Muscle of leg (tissue), 3 donors: ENCODE measurements at regions not wholly inside any gene's neighbourhood (a gene's known extent, or its start where the extent isn't known, plus 50 kb on each side); places are given as distances from the start of the nearest gene placed in this dataset.

Experiments used
- DNase-seq: peaks from one replicate; pipeline ENCODE4 v3.0.0; 2013
- H3K27ac ChIP-seq: one replicate; pipeline ENCODE4 v1.5.1; 2013; ENCODE audit warnings: mild to moderate bottlenecking, low read length, control low read depth
- H3K27me3 ChIP-seq: one replicate; pipeline ENCODE4 v1.6.1; 2013; ENCODE audit warnings: low read length; ENCODE audit not compliant: control insufficient read depth, insufficient read depth
- H3K36me3 ChIP-seq: one replicate; pipeline ENCODE4 v1.6.1; 2013; ENCODE audit warnings: low read length; ENCODE audit not compliant: control insufficient read depth, insufficient read depth
- H3K4me1 ChIP-seq: one replicate; pipeline ENCODE4 v1.6.1; 2013; ENCODE audit warnings: low read length; ENCODE audit not compliant: control insufficient read depth, insufficient read depth
- H3K4me3 ChIP-seq: one replicate; pipeline ENCODE4 v1.5.1; 2013; ENCODE audit warnings: low read length, control low read depth
- H3K9me3 ChIP-seq: replicated peaks from 2 replicates; pipeline ENCODE4 v1.6.1; 2013; ENCODE audit warnings: low read depth, low read length; ENCODE audit not compliant: control insufficient read depth
- WGBS: methylation state at CpG from one replicate; pipeline ENCODE4 v1.1.5; 2013; ENCODE audit warnings: missing lambda C conversion rate; ENCODE audit not compliant: insufficient coverage; 5-methylcytosine and 5-hydroxymethylcytosine counted together

DNA sequence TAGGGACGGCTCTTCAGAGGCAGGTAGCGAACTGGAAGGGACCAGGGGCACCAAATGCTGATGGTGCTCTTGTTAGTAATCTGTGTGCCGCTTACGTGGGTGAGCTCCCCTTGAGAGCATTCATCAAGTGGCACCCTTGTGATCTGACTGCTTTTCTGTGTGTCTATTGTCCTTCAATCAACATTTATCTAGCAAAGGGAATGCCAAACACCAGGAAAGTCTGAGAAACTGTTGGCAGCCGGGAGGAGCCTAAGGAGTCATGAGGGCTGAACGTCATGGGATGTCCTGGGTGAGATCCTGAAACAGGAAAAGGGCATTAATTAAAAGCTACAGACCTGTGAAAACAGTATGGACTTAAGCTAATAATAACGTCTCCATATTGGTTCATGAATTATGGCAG is 733.1 kb downstream of the TYW1 start:
- no peaks in the 10 kb centered on the region for H3K4me1 ChIP-seq
- DNase-seq: no peak
- H3K9me3 ChIP-seq: no peaks in the 10 kb centered on the region
- H3K27me3 ChIP-seq: no peaks in the 10 kb centered on the region
- no peak overlapping the region for H3K4me3 ChIP-seq
- 70% methylated on average over 5 of the region's 7 CpGs for WGBS
- H3K36me3 ChIP-seq: no peaks in the 10 kb centered on the region
- H3K27ac ChIP-seq: no peak overlapping the region

DNA sequence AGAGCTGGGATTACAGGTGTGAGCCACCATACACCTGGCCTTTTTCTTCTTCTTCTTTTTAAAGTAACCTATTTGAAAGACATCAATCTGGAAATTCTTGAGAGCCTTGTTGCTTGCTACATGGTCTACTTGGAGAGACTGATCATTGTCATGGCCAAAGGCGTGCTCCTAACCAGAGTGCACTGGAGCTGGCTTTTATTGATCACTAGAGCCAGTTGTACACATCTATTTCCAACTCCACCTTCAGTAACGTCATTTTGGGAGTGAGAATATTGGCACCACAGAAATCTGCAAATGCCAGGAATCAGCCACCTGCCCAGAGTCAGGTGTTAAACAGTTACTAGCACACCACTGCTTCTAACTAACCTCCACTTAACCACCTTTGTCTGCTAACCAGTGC is 735.1 kb downstream of the TYW1 start:
- no peaks in the 10 kb centered on the region for H3K36me3 ChIP-seq
- DNase-seq: no peak
- H3K27me3 ChIP-seq: no peaks in the 10 kb centered on the region
- H3K9me3 ChIP-seq: no peaks in the 10 kb centered on the region
- H3K4me3 ChIP-seq: no peak overlapping the region
- 96% methylated on average over 2 of the region's 2 CpGs for WGBS
- no peaks in the 10 kb centered on the region for H3K4me1 ChIP-seq
- no peak overlapping the region for H3K27ac ChIP-seq

DNA sequence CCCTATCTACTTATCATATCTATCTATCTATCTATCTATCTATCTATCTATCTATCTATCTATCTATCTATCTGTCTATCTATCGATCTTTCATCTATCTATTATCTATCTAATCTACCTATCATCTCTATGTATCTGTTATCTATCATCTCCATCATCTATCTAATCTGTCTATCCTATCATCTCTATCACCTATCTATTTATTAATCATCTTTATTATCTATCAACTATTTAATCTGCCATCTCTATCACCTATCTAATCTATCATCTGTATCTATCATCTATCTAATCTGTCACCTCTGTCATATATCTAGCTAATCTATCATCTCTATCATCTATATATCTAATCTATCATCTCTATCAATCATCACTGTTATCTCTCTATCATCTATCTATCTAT is 736.3 kb downstream of the TYW1 start:
- Histone ChIP-seq H3K27ac (no peak overlapping the region), H3K9me3 (no peaks in the 10 kb centered on the region), H3K4me1 (no peaks in the 10 kb centered on the region), H3K36me3 (no peaks in the 10 kb centered on the region), H3K4me3 (no peak overlapping the region), H3K27me3 (no peaks in the 10 kb centered on the region)
- no peak for DNase-seq
- no CpG with 5 or more reads among the region's 1 CpG for WGBS

DNA sequence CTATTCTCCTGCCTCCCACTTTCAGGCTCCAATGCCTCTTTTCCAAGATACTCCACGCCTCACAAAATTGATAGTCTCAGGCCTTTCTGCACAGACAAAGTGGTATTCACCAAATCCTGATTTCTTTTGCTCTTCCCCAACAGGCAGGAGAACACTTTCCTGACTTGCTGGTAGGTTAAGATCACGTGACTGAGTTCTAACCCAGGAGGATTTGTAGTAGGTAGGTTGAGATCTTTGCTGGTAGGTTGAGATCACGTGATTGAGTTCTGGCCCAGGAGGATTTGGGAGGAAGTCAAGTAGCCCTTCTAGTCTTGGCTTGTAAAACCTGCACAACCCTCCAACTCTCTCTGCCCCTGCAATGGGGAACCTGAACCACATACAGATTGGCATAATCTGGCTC is 741.5 kb downstream of the TYW1 start:
- DNase-seq: no peak
- Histone ChIP-seq H3K9me3 (no peaks in the 10 kb centered on the region), H3K27me3 (peaks cover 2% of the 10 kb centered on the region), H3K27ac (no peak overlapping the region), H3K4me3 (no peak overlapping the region), H3K36me3 (no peaks in the 10 kb centered on the region), H3K4me1 (no peaks in the 10 kb centered on the region)
- WGBS: 100% methylated on average over 1 of the region's 3 CpGs

DNA sequence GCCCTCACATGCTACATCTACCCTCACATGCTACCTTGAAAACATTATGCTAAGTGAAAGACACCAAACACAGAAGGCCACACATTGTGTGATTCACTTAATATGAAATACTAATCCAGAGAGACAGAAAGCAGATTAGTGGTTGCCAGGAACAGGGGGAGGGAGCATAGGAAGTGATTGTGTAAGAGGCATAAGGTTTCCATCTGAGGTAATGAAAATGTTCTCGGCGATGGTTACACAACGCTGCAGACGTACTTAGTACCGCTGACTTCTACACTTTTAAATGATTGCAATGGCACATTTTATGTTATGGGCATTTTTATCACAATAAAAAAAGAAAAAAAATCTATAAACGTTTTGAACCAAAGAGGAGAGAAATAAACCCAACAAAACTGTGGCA is 742.3 kb downstream of the TYW1 start:
- Histone ChIP-seq H3K4me1 (no peaks in the 10 kb centered on the region), H3K36me3 (no peaks in the 10 kb centered on the region), H3K27ac (no peak overlapping the region), H3K27me3 (peaks cover 2% of the 10 kb centered on the region), H3K4me3 (no peak overlapping the region), H3K9me3 (no peaks in the 10 kb centered on the region)
- no CpG with 5 or more reads among the region's 6 CpGs for WGBS
- peak; percentile 80 for DNase-seq

DNA sequence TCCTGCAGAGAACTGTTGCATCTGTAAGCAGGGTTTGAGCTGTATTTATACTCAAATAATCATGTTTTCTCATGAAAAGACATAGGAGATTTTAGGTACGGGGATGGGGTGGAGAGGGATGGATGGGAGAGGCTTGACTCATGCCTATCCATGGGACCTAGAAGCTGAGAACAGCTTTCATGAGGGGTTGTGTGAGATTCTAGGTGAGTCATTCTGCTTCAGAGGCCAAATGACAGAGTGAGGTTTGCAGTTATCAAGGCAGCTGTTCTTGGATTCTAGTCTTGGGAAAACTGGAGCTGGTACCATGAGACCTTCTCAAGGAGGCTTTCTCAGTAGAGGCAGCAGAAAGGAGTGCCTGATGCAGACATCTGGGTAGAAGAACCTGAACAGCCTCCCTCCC is 746.9 kb downstream of the TYW1 start:
- no peak for DNase-seq
- Histone ChIP-seq H3K9me3 (no peaks in the 10 kb centered on the region), H3K27me3 (peaks cover 2% of the 10 kb centered on the region), H3K4me3 (no peak overlapping the region), H3K4me1 (no peaks in the 10 kb centered on the region), H3K27ac (no peak overlapping the region), H3K36me3 (no peaks in the 10 kb centered on the region)
- WGBS: 100% methylated on average over 1 of the region's 1 CpG

DNA sequence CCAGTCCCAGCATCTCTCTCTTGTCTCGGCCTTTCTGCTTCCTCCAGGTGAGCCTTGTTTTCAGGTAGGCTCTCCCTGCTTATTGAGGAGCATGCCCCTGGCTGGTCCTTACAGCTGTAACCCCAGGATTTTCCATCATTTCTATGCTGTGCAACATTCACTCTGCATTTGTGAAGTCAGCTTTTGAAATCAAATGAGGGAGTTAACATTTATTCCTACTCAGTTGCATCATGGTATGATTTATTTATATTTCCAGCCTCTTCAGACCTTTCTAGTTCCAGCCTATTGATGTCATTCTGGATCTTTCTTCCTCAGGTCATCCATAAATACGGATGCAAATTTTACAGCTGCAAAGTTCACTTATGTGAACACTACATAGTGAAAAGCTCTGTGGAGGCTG is 755.6 kb downstream of the TYW1 start:
- Histone ChIP-seq H3K9me3 (no peaks in the 10 kb centered on the region), H3K4me1 (no peaks in the 10 kb centered on the region), H3K27me3 (no peaks in the 10 kb centered on the region), H3K36me3 (no peaks in the 10 kb centered on the region), H3K4me3 (no peak overlapping the region), H3K27ac (no peak overlapping the region)
- 83% methylated on average over 2 of the region's 2 CpGs for WGBS
- DNase-seq: peak; percentile 7

DNA sequence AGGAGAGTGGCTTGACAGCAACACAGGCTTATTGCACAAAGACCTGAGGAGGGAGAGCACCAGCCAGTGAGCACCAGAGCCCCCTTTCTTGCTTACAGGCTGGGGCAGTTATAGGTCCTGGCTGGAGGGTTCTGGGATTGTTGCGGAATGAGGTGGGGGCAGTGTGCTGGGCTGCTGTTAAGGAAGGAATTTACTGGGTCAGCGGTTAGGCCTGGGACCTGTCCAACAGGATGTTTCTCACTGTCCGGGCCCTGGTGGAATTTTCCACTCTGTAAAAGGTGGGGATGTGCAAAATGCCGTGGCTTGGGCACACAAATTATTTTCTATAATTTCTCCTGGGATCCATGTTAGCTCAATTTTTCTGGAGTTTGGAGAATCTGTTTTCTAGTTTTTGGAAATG is 757.3 kb downstream of the TYW1 start:
- H3K27ac ChIP-seq: no peak overlapping the region
- DNase-seq: peak; percentile 47
- H3K27me3 ChIP-seq: no peaks in the 10 kb centered on the region
- H3K4me1 ChIP-seq: no peaks in the 10 kb centered on the region
- no peaks in the 10 kb centered on the region for H3K9me3 ChIP-seq
- WGBS: 43% methylated on average over 2 of the region's 4 CpGs
- no peak overlapping the region for H3K4me3 ChIP-seq
- no peaks in the 10 kb centered on the region for H3K36me3 ChIP-seq

DNA sequence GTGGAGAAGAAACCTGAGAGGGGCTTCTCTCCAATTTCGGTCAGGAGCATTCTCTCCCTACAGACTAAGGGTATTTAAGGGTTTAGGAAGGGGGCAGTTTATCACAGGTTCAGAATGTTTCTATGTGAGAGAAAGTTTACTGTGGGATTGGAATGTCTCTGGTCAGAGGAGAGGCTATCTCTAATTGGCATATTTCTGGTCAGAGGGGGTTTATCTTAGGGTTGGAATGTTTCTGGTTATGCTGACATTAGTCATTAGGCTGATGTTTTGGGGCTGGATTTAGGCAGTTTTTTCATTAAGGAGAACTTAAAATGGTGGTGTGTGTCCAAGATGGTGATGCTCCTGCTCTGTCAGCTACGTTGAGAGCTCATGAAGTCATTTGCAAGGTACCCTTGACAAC is 758.0 kb downstream of the TYW1 start:
- no peak overlapping the region for H3K27ac ChIP-seq
- no peak overlapping the region for H3K4me3 ChIP-seq
- no peaks in the 10 kb centered on the region for H3K36me3 ChIP-seq
- WGBS: 80% methylated on average over 1 of the region's 2 CpGs
- H3K4me1 ChIP-seq: no peaks in the 10 kb centered on the region
- H3K9me3 ChIP-seq: no peaks in the 10 kb centered on the region
- no peak for DNase-seq
- H3K27me3 ChIP-seq: no peaks in the 10 kb centered on the region

DNA sequence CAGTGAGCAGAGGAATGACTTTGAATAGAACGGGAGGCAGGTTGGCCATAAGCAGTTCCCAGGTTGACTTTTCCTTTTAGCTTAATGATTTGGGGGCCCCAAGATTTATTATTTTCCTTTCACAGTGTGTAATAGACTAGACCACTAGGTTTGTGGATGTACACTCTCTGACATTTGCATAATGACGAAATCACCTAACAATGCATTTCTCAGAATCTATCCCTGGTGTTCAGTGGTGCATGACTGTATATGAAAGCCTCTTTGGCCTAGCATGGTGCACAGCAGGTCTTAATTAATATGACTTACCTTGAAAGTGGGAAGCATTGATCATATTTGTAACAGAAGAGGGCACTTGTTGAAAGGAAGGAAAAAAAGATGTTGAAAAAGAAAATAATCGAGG is 761.9 kb downstream of the TYW1 start:
- Histone ChIP-seq H3K27ac (no peak overlapping the region), H3K9me3 (no peaks in the 10 kb centered on the region), H3K27me3 (no peaks in the 10 kb centered on the region), H3K36me3 (no peaks in the 10 kb centered on the region), H3K4me3 (no peak overlapping the region), H3K4me1 (no peaks in the 10 kb centered on the region)
- DNase-seq: no peak
- WGBS: 67% methylated on average over 1 of the region's 3 CpGs

DNA sequence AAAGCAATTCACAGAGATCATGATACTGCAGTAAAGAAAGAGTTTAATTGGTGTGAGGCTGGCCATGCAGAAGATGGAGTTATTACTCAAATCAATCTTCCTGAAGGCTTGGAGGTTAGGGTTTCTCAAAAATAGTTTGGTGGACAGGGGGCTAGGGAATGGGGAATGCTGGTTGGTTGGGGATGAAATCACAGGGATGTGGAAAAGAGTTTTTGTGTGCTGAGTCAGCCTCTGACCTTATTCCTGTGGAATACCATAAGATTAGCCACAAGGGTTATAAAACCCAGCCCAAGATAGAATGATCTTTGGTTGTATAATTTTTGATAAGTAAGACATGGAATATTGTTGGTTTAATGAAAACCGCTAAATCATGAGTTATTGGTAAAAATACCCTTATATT is 764.3 kb downstream of the TYW1 start:
- Histone ChIP-seq H3K27me3 (no peaks in the 10 kb centered on the region), H3K9me3 (no peaks in the 10 kb centered on the region), H3K27ac (no peak overlapping the region), H3K36me3 (no peaks in the 10 kb centered on the region), H3K4me1 (no peaks in the 10 kb centered on the region), H3K4me3 (no peak overlapping the region)
- WGBS: no CpG with 5 or more reads among the region's 1 CpG
- no peak for DNase-seq
